Spleen (tissue), 7 donors: ENCODE measurements at regions not wholly inside any gene's neighbourhood (a gene's known extent, or its start where the extent isn't known, plus 50 kb on each side); places are given as distances from the start of the nearest gene placed in this dataset.

Experiments
- POLR2A ChIP-seq, 3 donors: fragments of 450-650 bp; IDR thresholded peaks; one replicate each; pipeline ENCODE4 v1.5.1; 2017; ENCODE audit warnings: antibody characterized with exemption in 3 of 3, mild to moderate bottlenecking in 1 of 3
- POLR2AphosphoS5 ChIP-seq, 3 donors: sonication (generic); formaldehyde crosslinking; IDR thresholded peaks; one replicate each; pipeline ENCODE4 v1.5.1; 2017; ENCODE audit warnings: antibody characterized with exemption in 3 of 3
- TF ChIP-seq, protein P1 (sequence below), 11 experiments: fragments of 200-600 bp in 7 of 11; fragments of 450-650 bp in 4 of 11; sonication (generic) in 4 of 11; IDR thresholded peaks in 8 of 11; conservative IDR thresholded peaks in 3 of 11; 1 replicate in 7 of 11; 2 replicates in 4 of 11; pipeline versions ENCODE4 v1.4.0 to v1.8.0; 2016 to 2021; ENCODE audit warnings: antibody characterized with exemption in 11 of 11, inconsistent platforms in 4 of 11, mild to moderate bottlenecking in 1 of 11
- donor health status: DM: no; HTN: no; CAD: no; lungs with moderate emphysema.
- donor health status: DM: no; HTN: no; CAD: no.
- donor health status: DM: no; HTN: no; CAD: no.

DNA sequence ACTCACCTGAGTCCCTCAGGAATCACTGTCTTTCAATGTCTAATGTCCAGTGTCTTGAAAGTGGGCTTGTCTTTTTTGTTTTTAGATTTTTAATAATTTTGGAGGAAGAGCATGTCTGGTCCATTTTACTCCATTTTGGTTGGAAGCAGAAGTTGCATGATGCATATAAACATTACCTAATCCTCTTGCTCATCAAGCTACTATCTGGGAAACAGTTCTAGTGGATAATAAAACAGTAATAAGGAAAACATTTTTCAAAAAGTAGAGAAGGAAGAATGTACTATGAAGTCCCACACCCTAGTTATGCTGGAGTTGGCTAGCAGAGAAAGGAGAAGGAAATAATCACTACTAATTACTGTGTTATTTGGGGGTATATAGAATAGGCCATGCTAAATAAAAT, 263.7 kb downstream of the ETAA1 start:
- TF ChIP-seq, protein P1, sequence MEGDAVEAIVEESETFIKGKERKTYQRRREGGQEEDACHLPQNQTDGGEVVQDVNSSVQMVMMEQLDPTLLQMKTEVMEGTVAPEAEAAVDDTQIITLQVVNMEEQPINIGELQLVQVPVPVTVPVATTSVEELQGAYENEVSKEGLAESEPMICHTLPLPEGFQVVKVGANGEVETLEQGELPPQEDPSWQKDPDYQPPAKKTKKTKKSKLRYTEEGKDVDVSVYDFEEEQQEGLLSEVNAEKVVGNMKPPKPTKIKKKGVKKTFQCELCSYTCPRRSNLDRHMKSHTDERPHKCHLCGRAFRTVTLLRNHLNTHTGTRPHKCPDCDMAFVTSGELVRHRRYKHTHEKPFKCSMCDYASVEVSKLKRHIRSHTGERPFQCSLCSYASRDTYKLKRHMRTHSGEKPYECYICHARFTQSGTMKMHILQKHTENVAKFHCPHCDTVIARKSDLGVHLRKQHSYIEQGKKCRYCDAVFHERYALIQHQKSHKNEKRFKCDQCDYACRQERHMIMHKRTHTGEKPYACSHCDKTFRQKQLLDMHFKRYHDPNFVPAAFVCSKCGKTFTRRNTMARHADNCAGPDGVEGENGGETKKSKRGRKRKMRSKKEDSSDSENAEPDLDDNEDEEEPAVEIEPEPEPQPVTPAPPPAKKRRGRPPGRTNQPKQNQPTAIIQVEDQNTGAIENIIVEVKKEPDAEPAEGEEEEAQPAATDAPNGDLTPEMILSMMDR (IDR thresholded peaks at IDR 0.05 in 8 of 11, conservative IDR thresholded peaks at IDR 0.05 in 3 of 11): no peak
- TF ChIP-seq POLR2AphosphoS5 (IDR thresholded peaks at IDR 0.05): no peak
- TF ChIP-seq POLR2A (IDR thresholded peaks at IDR 0.05): no peak
